Common myeloid progenitor, CD34-positive (primary cell): ENCODE measurements at regions not wholly inside any gene's neighbourhood (a gene's known extent, or its start where the extent isn't known, plus 50 kb on each side); places are given as distances from the start of the nearest gene placed in this dataset.
"Not testable (repeated sequence)": the region's sequence is repeated elsewhere in the genome, so short reads cannot be mapped to it uniquely, and the experiment has no call there.

Experiments used
- CTCF ChIA-PET: fragments of 350-600 bp; sonication (Branson Sonifier 250); formaldehyde crosslinking; loops from one replicate; lab custom pipeline; 2021; ENCODE audit warnings: antibody characterized with exemption; lab: Charles Lee
- POLR2A ChIA-PET: fragments of 350-600 bp; sonication (Branson Sonifier 250); formaldehyde crosslinking; loops from one replicate; lab custom pipeline; 2021; ENCODE audit warnings: antibody characterized with exemption; lab: Charles Lee
- DNase-seq, 3 donors: peaks; one replicate each; pipeline versions ENCODE4 v3.0.0 to v3.0.0-alpha.2; 2013
- H3K27ac ChIP-seq, 2 experiments: 1 replicate in 1 of 2; 2 replicates in 1 of 2; pipeline ENCODE4 v1.7.0; 2013; ENCODE audit warnings: inconsistent platforms in 2 of 2, low read length in 2 of 2, mild to moderate bottlenecking in 2 of 2, low read depth in 1 of 2, moderate library complexity in 1 of 2; ENCODE audit not compliant: severe bottlenecking in 2 of 2, insufficient read depth in 1 of 2, poor library complexity in 1 of 2
- H3K27me3 ChIP-seq, 5 experiments: replicated peaks in 2 of 5; 1 replicate in 3 of 5; 2 replicates in 2 of 5; pipeline versions ENCODE4 v1.6.1 to v1.7.0; 2013; ENCODE audit warnings: low read length in 4 of 5, mild to moderate bottlenecking in 2 of 5, moderate library complexity in 2 of 5, inconsistent platforms in 1 of 5; ENCODE audit not compliant: insufficient read depth in 5 of 5, control insufficient read depth in 4 of 5
- H3K36me3 ChIP-seq, 4 experiments: 1 replicate in 2 of 4; 2 replicates in 2 of 4; pipeline versions ENCODE4 v1.6.1 to v1.7.0; 2013; ENCODE audit warnings: low read length in 3 of 4, control low read depth in 1 of 4, mild to moderate bottlenecking in 1 of 4; ENCODE audit not compliant: control insufficient read depth in 4 of 4, insufficient read depth in 4 of 4
- H3K4me1 ChIP-seq, 4 experiments: 1 replicate in 3 of 4; 2 replicates in 1 of 4; pipeline versions ENCODE4 v1.6.1 to v1.7.1; 2013; ENCODE audit warnings: low read length in 3 of 4, mild to moderate bottlenecking in 3 of 4, control low read depth in 1 of 4, inconsistent platforms in 1 of 4, moderate library complexity in 1 of 4; ENCODE audit not compliant: control insufficient read depth in 4 of 4, insufficient read depth in 4 of 4; ENCODE audit errors: control extremely low read depth in 1 of 4
- H3K4me3 ChIP-seq, 7 experiments: 1 replicate in 4 of 7; 2 replicates in 3 of 7; pipeline versions ENCODE4 v1.5.1 to v1.7.0; 2013; ENCODE audit warnings: mild to moderate bottlenecking in 7 of 7, low read length in 6 of 7, moderate library complexity in 6 of 7, inconsistent platforms in 2 of 7, low read depth in 2 of 7, control low read depth in 1 of 7; ENCODE audit not compliant: insufficient read depth in 4 of 7, control insufficient read depth in 1 of 7; ENCODE audit errors: extremely low read depth in 1 of 7
- H3K9me3 ChIP-seq, 5 experiments: 1 replicate in 4 of 5; 2 replicates in 1 of 5; pipeline versions ENCODE4 v1.6.1 to v1.7.1; 2013; ENCODE audit warnings: low read length in 4 of 5, mild to moderate bottlenecking in 2 of 5, inconsistent platforms in 1 of 5, low read depth in 1 of 5, moderate library complexity in 1 of 5; ENCODE audit not compliant: control insufficient read depth in 4 of 5, insufficient read depth in 2 of 5; ENCODE audit errors: control extremely low read depth in 1 of 5
- WGBS: methylation state at CpG from one replicate; pipeline ENCODE4 v1.1.5; 2013; ENCODE audit not compliant: insufficient coverage; 5-methylcytosine and 5-hydroxymethylcytosine counted together

GRCh38 chr6:77251801-77252200 is 211.5 kb downstream of the HTR1B start:
- CTCF ChIA-PET, DNase-seq, H3K9me3 ChIP-seq, H3K27me3 ChIP-seq, H3K27ac ChIP-seq, H3K4me3 ChIP-seq, H3K4me1 ChIP-seq, H3K36me3 ChIP-seq, POLR2A ChIA-PET: not testable (repeated sequence)
- WGBS, result 100% methylated on average over 6 of the region's 7 CpGs

GRCh38 chr6:77249560-77249959 is 213.7 kb downstream of the HTR1B start:
- no CpG with 5 or more reads among the region's 1 CpG for WGBS
- no peak for DNase-seq
- CTCF ChIA-PET, result interaction anchor here (1.0 kb wide), 1 partner anchor 22 kb away, joined by 3 read pairs; no protein-coding TSS in a partner anchor

GRCh38 chr6:77245026-77245425 is 218.3 kb downstream of the HTR1B start:
- Histone ChIP-seq H3K4me1 (peaks cover 0 to 3% (median 1%) of the 10 kb centered on the region in 4 experiments), H3K9me3 (no peaks in the 10 kb centered on the region), H3K36me3 (no peaks in the 10 kb centered on the region), H3K27ac (no peak overlapping the region), H3K27me3 (no peaks in the 10 kb centered on the region), H3K4me3 (no peak overlapping the region)
- WGBS, result no CpG with 5 or more reads among the region's 2 CpGs
- ChIA-PET POLR2A (no interaction called here), CTCF (interaction anchor here (0.8 to 1.4 kb wide), 2 partner anchors 13 to 212 kb away, joined by 3 read pairs; no protein-coding TSS in a partner anchor)
- peak in 2 of 3 donors; percentile 6 to 8 for DNase-seq

More at GRCh38 chr6:77249560-77249959, 213.7 kb downstream of the HTR1B start:
- Histone ChIP-seq H3K27ac (no peak overlapping the region), H3K27me3 (no peaks in the 10 kb centered on the region), H3K36me3 (no peaks in the 10 kb centered on the region), H3K4me3 (no peak overlapping the region), H3K4me1 (peaks cover 0 to 3% (median 1%) of the 10 kb centered on the region in 4 experiments), H3K9me3 (peaks cover 0 to 3% (median 0%) of the 10 kb centered on the region in 5 experiments)
- POLR2A ChIA-PET, result no interaction called here

- CTCF ChIA-PET, result interaction anchor here (1.2 kb wide), 1 partner anchor 13 kb away, joined by 3 read pairs; no protein-coding TSS in a partner anchor
Observed at GRCh38 chr6:77231438-77232305, 231.6 kb downstream of the HTR1B start.

GRCh38 chr6:77228279-77228678 is 235.0 kb downstream of the HTR1B start:
- ChIA-PET POLR2A (no interaction called here), CTCF (no interaction called here)
- DNase-seq, result no peak
- Histone ChIP-seq H3K27ac (no peak overlapping the region), H3K27me3 (no peaks in the 10 kb centered on the region), H3K9me3 (no peaks in the 10 kb centered on the region), H3K36me3 (no peaks in the 10 kb centered on the region), H3K4me3 (no peak overlapping the region), H3K4me1 (no peaks in the 10 kb centered on the region)

More at GRCh38 chr6:77231438-77232305, 231.6 kb downstream of the HTR1B start:
- POLR2A ChIA-PET, result no interaction called here
- Histone ChIP-seq H3K36me3 (no peaks in the 10 kb centered on the region), H3K9me3 (no peaks in the 10 kb centered on the region), H3K27me3 (no peaks in the 10 kb centered on the region), H3K4me3 (no peak overlapping the region), H3K4me1 (no peaks in the 10 kb centered on the region), H3K27ac (no peak overlapping the region)
- no CpG with 5 or more reads among the region's 1 CpG for WGBS
- no peak for DNase-seq

- no peak for DNase-seq
- Histone ChIP-seq H3K9me3 (peaks cover 0 to 3% (median 0%) of the 10 kb centered on the region in 5 experiments), H3K27me3 (no peaks in the 10 kb centered on the region), H3K4me3 (no peak overlapping the region), H3K36me3 (no peaks in the 10 kb centered on the region), H3K27ac (no peak overlapping the region), H3K4me1 (no peaks in the 10 kb centered on the region)
- CTCF ChIA-PET, result interaction anchor here (0.6 kb wide), 1 partner anchor 444 kb away, joined by 3 read pairs; no protein-coding TSS in a partner anchor
- POLR2A ChIA-PET, result no interaction called here
Observed at GRCh38 chr6:77217896-77218295, 245.4 kb downstream of the HTR1B start.

GRCh38 chr6:77205936-77206335 is 257.4 kb downstream of the HTR1B start:
- no peak overlapping the region for H3K4me3 ChIP-seq
- DNase-seq, result no peak
- ChIA-PET CTCF (no interaction called here), POLR2A (no interaction called here)
- H3K27ac ChIP-seq, result no peak overlapping the region
- no peaks in the 10 kb centered on the region for H3K36me3 ChIP-seq
- H3K9me3 ChIP-seq, result peaks cover 0 to 2% (median 0%) of the 10 kb centered on the region in 5 experiments
- H3K27me3 ChIP-seq, result no peaks in the 10 kb centered on the region
- H3K4me1 ChIP-seq, result no peaks in the 10 kb centered on the region
